K562 (cell line): ENCODE measurements at regions not wholly inside any gene's neighbourhood (a gene's known extent, or its start where the extent isn't known, plus 50 kb on each side); places are given as distances from the start of the nearest gene placed in this dataset.

ENCODE experiments used
- ATAC-seq: fragments of 200-7000 bp; cut with Tn5 transposase; 3 replicates; pipeline ENCODE4 v1.9.1; 2020; ENCODE audit warnings: moderate library complexity
- BruUV-seq: library from RNA; stranded (reverse); fragments of 400-500 nt; replicated peaks from 2 replicates; lab custom pipeline; 2021; lab: Mats Ljungman, UMichigan
- CTCF ChIA-PET: fragments of 300-600 bp; formaldehyde crosslinking; extraction: SDS; loops from one replicate; lab custom pipeline; 2021; ENCODE audit warnings: low intra/inter-chr PET ratio; lab: Yijun Ruan, JAX
- POLR2A ChIA-PET: fragments of 300-600, 350-650 bp; sonication (Branson Sonifier 250); formaldehyde crosslinking; extraction: SDS; loops from one replicate; lab custom pipeline; 2021; ENCODE audit warnings: antibody characterized with exemption, inconsistent platforms; lab: Yijun Ruan, JAX
- DNase-seq, 4 experiments: peaks; one replicate each; pipeline versions ENCODE4 v3.0.0 to v3.0.0-alpha.2; 2011 to 2018; ENCODE audit warnings: low spot score in 3 of 4, mixed read lengths in 3 of 4; ENCODE audit errors: extremely low read depth in 1 of 4
- FAIRE-seq: peaks from 2 replicates; lab custom pipeline; 2011; peaks lifted over from hg19 to GRCh38; lab: Jason Lieb, UNC
- H2AFZ ChIP-seq: 2 replicates; pipeline ENCODE4 v1.6.0; 2011; ENCODE audit warnings: low read depth, low read length, control low read depth, inconsistent platforms
- H3K27ac ChIP-seq: fragments of 200-600 bp; 3 replicates; pipeline ENCODE4 v1.8.0; 2011; ENCODE audit warnings: low read depth, mild to moderate bottlenecking, control low read depth, inconsistent platforms, low read length, moderate library complexity, mixed read lengths; ENCODE audit errors: extremely low read depth
- H3K27me3 ChIP-seq, 2 experiments: fragments of 300-600 bp in 1 of 2; 2 replicates in 1 of 2; 3 replicates in 1 of 2; pipeline versions ENCODE4 v1.6.0 to v1.8.0; 2011; ENCODE audit warnings: inconsistent platforms in 2 of 2, low read length in 2 of 2, mild to moderate bottlenecking in 1 of 2, mixed read lengths in 1 of 2, moderate library complexity in 1 of 2; ENCODE audit not compliant: control insufficient read depth in 2 of 2, insufficient read depth in 2 of 2
- H3K36me3 ChIP-seq: fragments of 300-600 bp; 3 replicates; pipeline ENCODE4 v1.8.0; 2011; ENCODE audit warnings: mild to moderate bottlenecking, low read length, inconsistent platforms; ENCODE audit not compliant: control insufficient read depth, insufficient read depth
- H3K4me1 ChIP-seq, 2 experiments: fragments of 200-600 bp in 1 of 2; replicated peaks in 1 of 2; 2 replicates in 1 of 2; 3 replicates in 1 of 2; pipeline versions ENCODE4 v1.5.1 to v1.8.0; 2011; ENCODE audit warnings: inconsistent platforms in 2 of 2, low read length in 2 of 2, mild to moderate bottlenecking in 1 of 2, mixed read lengths in 1 of 2, moderate library complexity in 1 of 2; ENCODE audit not compliant: control insufficient read depth in 2 of 2, insufficient read depth in 2 of 2
- H3K4me2 ChIP-seq: 2 replicates; pipeline ENCODE4 v1.6.1; 2011; ENCODE audit warnings: low read length, control low read depth, inconsistent platforms, mixed read lengths; ENCODE audit not compliant: insufficient read depth
- H3K4me3 ChIP-seq: fragments of 200-600 bp; sonication (generic), shearing (Covaris generic); 2 replicates; pipeline ENCODE4 v1.5.1; 2016; ENCODE audit warnings: control low read depth, inconsistent platforms
- H3K79me2 ChIP-seq: fragments of 200-600 bp; 3 replicates; pipeline ENCODE4 v1.8.0; 2011; ENCODE audit warnings: low read length, inconsistent platforms; ENCODE audit not compliant: control insufficient read depth, insufficient read depth
- H3K9ac ChIP-seq, 2 experiments: 2 replicates each; pipeline versions ENCODE4 v1.6.0 to v1.6.1; 2011; ENCODE audit warnings: low read depth in 2 of 2, low read length in 2 of 2, control low read depth in 1 of 2, inconsistent platforms in 1 of 2, mild to moderate bottlenecking in 1 of 2, mixed read lengths in 1 of 2; ENCODE audit not compliant: insufficient read depth in 1 of 2
- H3K9me1 ChIP-seq: one replicate; pipeline ENCODE4 v1.6.0; 2011; ENCODE audit warnings: inconsistent platforms, mild to moderate bottlenecking, low read length, moderate library complexity; ENCODE audit not compliant: control insufficient read depth, insufficient read depth
- H3K9me3 ChIP-seq: replicated peaks from 2 replicates; pipeline ENCODE4 v1.5.1; 2011; ENCODE audit warnings: low read depth, low read length, inconsistent platforms; ENCODE audit not compliant: control insufficient read depth, insufficient read depth
- H4K20me1 ChIP-seq: replicated peaks from 2 replicates; pipeline ENCODE4 v1.6.1; 2011; ENCODE audit warnings: low read length, inconsistent platforms, mixed read lengths; ENCODE audit not compliant: control insufficient read depth, insufficient read depth
- CEBPB ChIP-seq: fragments of 450-650 bp; IDR thresholded peaks from 2 replicates; pipeline ENCODE4 v1.6.1; 2016; ENCODE audit warnings: missing genetic modification characterization, missing compliant biosample characterization
- CREB1 ChIP-seq, 2 experiments: sonication (generic) in 1 of 2; formaldehyde crosslinking in 1 of 2; IDR thresholded peaks; 2 replicates each; pipeline versions ENCODE4 v1.6.1 to v1.8.0; 2012 to 2022; ENCODE audit warnings: inconsistent platforms in 1 of 2, mild to moderate bottlenecking in 1 of 2, missing genetic modification reagents in 1 of 2, moderate library complexity in 1 of 2
- HIVEP1 ChIP-seq: fragments of 250-450 bp; sonication (Bioruptor Pico); IDR thresholded peaks from 2 replicates; pipeline ENCODE4 v1.4.0; 2020; ENCODE audit warnings: mild to moderate bottlenecking
- HMG20B ChIP-seq: fragments of 250-450 bp; sonication (Bioruptor Pico); IDR thresholded peaks from 2 replicates; pipeline ENCODE4 v1.5.0; 2021; ENCODE audit warnings: mild to moderate bottlenecking
- HNRNPUL1 ChIP-seq: fragments of 200-400 bp; formaldehyde crosslinking; IDR thresholded peaks from 2 replicates; pipeline ENCODE4 v1.6.1; 2017; ENCODE audit warnings: low read length
- POLR2AphosphoS2 ChIP-seq: IDR thresholded peaks from 2 replicates; pipeline ENCODE4 v1.6.1; 2012; ENCODE audit warnings: low read length, improper control_type of control experiment
- SREBF1 ChIP-seq: fragments of 150-350 bp; IDR thresholded peaks from 2 replicates; pipeline ENCODE4 v1.6.1; 2014; ENCODE audit warnings: antibody characterized with exemption, low read depth, low read length, borderline replicate concordance
- XRCC3 ChIP-seq: fragments of 450-650 bp; IDR thresholded peaks from 2 replicates; pipeline ENCODE4 v1.6.1; 2017; ENCODE audit warnings: mild to moderate bottlenecking, moderate library complexity
- ZNF507 ChIP-seq: conservative IDR thresholded peaks from 2 replicates; pipeline ENCODE4 v1.6.1; 2017; ENCODE audit warnings: missing genetic modification characterization, missing compliant biosample characterization
- WGBS: fragments of 100-300 bp; shearing (Covaris generic); methylation state at CpG from one replicate; pipeline ENCODE4 v1.1.6; 2016; ENCODE audit warnings: low coverage, mixed read lengths; ENCODE audit not compliant: insufficient coverage; ENCODE audit errors: missing lambda C conversion rate; 5-methylcytosine and 5-hydroxymethylcytosine counted together
- in situ Hi-C: fragments of 300-500 bp; cut with MboI; formaldehyde crosslinking; loops from 4 replicates; pipeline ENCODE4 v1.15.0; 2018; ENCODE audit warnings: inconsistent platforms, mixed read lengths
- intact Hi-C: fragments of 100-400 bp; cut with micrococcal nuclease; formaldehyde crosslinking; loops from 2 replicates; pipeline ENCODE4 v1.14.2; 2022
- TF ChIP-seq, protein P1 (sequence below): fragments of 450-650 bp; IDR thresholded peaks from 2 replicates; pipeline ENCODE4 v1.6.1; 2017; ENCODE audit warnings: antibody characterized with exemption

DNA sequence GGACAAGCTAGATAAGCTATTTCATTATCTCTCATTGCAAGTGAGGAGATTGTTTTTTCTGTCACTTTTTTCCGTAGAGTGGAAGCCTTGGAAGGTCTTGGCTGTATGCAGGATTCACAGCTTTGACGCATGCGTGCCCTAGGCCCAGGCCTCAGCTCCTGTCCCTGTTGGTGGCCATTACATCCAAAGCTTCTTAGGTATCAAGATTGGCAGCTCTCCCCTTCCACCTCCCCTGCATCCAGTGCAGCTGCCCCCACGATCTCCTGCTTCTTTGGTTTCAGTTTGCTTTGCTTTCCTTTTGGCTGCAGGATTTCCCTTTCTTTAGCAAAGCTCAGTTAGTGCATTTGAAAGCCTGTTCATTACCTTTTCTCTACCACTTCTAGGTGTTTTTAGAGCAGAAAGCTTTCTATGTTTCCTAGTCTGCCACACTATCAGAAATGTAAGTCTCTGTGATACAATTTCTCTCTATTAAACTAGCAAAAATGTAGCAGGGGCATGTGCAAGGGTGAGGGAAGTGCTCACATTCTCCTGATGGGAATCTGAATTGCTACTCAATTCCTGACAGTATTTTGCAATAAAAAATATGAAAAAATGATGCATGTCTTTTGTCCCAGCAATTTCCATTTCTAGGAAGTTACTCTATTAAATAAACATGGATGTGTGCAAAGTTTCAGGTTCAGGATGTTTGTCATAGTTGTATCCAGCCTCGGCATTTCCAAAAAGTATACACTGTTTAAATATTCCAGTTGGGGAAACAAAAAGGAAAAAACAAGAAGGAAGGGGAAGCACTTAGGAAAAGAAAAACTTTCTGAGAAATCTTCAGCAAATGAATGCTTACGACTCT is 91.2 kb downstream of the LIPG start:
- H3K27ac ChIP-seq = no peak overlapping the region
- H3K36me3 ChIP-seq = no peaks in the 10 kb centered on the region
- in situ Hi-C loops = no loop called here
- no peaks in the 10 kb centered on the region for H3K79me2 ChIP-seq
- H3K9me1 ChIP-seq = no peaks in the 10 kb centered on the region
- no peak for ATAC-seq
- no peak overlapping the region for H2AFZ ChIP-seq
- no peaks in the 10 kb centered on the region for H4K20me1 ChIP-seq
- FAIRE-seq = no peak
- no peak overlapping the region for H3K4me3 ChIP-seq
- H3K4me1 ChIP-seq = no peaks in the 10 kb centered on the region
- no peak for TF ChIP-seq ZNF507 (tag)
- TF ChIP-seq CREB1 (IDR thresholded peaks at IDR 0.05) = no peak
- TF ChIP-seq CREB1 (CRISPR knock-in tag; IDR thresholded peaks at IDR 0.05) = no peak
- no peak for TF ChIP-seq HMG20B
- TF ChIP-seq, all 486 proteins: peak for 0
- no TSS peak for BruUV-seq
- ChIA-PET CTCF (no interaction called here), POLR2A (interaction anchor here (0.6 kb wide), 1 partner anchor 34 kb away, joined by 3 read pairs; no protein-coding TSS in a partner anchor)
- Histone ChIP-seq H3K4me2 (no peak overlapping the region), H3K9me3 (no peaks in the 10 kb centered on the region), H3K27me3 (peaks cover 0 to 31% of the 10 kb centered on the region in 2 experiments; a peak in 2 of 5 replicates), H3K9ac (no peak overlapping the region)
- DNase-seq = no peak
- intact Hi-C loops = no loop called here
- 15% methylated on average over 6 of the region's 6 CpGs for WGBS

DNA sequence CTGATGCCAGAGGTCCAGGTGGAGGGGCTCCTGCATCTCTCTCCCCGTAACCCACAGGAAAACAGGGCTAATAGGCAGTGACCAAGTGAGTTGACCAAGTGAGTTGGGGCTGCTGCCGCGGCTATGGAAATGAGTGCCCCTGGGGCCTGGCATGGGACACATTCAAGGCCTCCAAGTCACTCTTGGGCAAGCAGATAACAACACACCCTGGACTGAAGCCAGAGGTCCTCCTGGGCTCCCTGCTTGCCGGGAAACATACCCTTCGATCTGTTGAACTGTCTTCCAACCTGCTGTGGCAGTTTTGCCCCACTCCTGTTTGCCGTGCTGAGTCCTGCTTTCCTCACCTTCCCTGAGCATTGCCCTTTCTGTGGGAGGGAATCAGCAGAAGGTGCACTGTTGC is 89.2 kb downstream of the LIPG start:
- BruUV-seq = no TSS peak
- whole genome bisulfite sequencing = 0% methylated on average over 5 of the region's 6 CpGs

More for the DNA sequence above, 89.2 kb downstream of the LIPG start:
- H3K9me3 ChIP-seq = no peaks in the 10 kb centered on the region
- peaks cover 2 to 33% of the 10 kb centered on the region in 2 experiments; a peak in 3 of 5 replicates for H3K27me3 ChIP-seq
- H3K79me2 ChIP-seq = no peaks in the 10 kb centered on the region
- in situ Hi-C loops (no loop called here), intact Hi-C loops (no loop called here)
- no peaks in the 10 kb centered on the region for H3K36me3 ChIP-seq
- no peak overlapping the region for H3K4me3 ChIP-seq
- H2AFZ ChIP-seq = no peak overlapping the region
- no peak overlapping the region for H3K9ac ChIP-seq
- H3K9me1 ChIP-seq = no peaks in the 10 kb centered on the region
- no peak overlapping the region for H3K4me2 ChIP-seq
- POLR2A ChIA-PET = no interaction called here
- FAIRE-seq (no peak), ATAC-seq (no peak), DNase-seq (no peak)
- H3K4me1 ChIP-seq = no peaks in the 10 kb centered on the region
- no peak for TF ChIP-seq HIVEP1
- no peak for TF ChIP-seq POLR2AphosphoS2
- TF ChIP-seq, protein P1, sequence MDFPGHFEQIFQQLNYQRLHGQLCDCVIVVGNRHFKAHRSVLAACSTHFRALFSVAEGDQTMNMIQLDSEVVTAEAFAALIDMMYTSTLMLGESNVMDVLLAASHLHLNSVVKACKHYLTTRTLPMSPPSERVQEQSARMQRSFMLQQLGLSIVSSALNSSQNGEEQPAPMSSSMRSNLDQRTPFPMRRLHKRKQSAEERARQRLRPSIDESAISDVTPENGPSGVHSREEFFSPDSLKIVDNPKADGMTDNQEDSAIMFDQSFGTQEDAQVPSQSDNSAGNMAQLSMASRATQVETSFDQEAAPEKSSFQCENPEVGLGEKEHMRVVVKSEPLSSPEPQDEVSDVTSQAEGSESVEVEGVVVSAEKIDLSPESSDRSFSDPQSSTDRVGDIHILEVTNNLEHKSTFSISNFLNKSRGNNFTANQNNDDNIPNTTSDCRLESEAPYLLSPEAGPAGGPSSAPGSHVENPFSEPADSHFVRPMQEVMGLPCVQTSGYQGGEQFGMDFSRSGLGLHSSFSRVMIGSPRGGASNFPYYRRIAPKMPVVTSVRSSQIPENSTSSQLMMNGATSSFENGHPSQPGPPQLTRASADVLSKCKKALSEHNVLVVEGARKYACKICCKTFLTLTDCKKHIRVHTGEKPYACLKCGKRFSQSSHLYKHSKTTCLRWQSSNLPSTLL = no peak
- no peak for TF ChIP-seq SREBF1
- no peak for TF ChIP-seq HNRNPUL1
- TF ChIP-seq CEBPB (tag) = no peak
- TF ChIP-seq XRCC3 = no peak
- H4K20me1 ChIP-seq = no peaks in the 10 kb centered on the region
- H3K27ac ChIP-seq = no peak overlapping the region
- CTCF ChIA-PET = no interaction called here
